NB4 (cell line): ENCODE measurements at regions not wholly inside any gene's neighbourhood (a gene's known extent, or its start where the extent isn't known, plus 50 kb on each side); places are given as distances from the start of the nearest gene placed in this dataset.

ENCODE experiments used
- DNase-seq: peaks from one replicate; pipeline ENCODE4 v3.0.0; 2010; ENCODE audit warnings: low read depth
- H3K4me3 ChIP-seq: one replicate; pipeline ENCODE4 v1.5.1; 2011; ENCODE audit warnings: mild to moderate bottlenecking, low read depth, low read length, moderate library complexity
- MYC ChIP-seq: IDR thresholded peaks from 2 replicates; pipeline ENCODE4 v1.6.1; 2011; ENCODE audit warnings: low read depth, low read length
- POLR2A ChIP-seq: IDR thresholded peaks from 2 replicates; pipeline ENCODE4 v1.6.1; 2011; ENCODE audit warnings: mild to moderate bottlenecking; ENCODE audit not compliant: insufficient read length; ENCODE audit errors: extremely low read depth
- TF ChIP-seq, protein P1 (sequence below): IDR thresholded peaks from one replicate; pipeline ENCODE4 v1.5.1; 2012; ENCODE audit warnings: low read depth, low read length
- TF ChIP-seq, protein P2 (sequence below): IDR thresholded peaks from 2 replicates; pipeline ENCODE4 v1.6.1; 2011; ENCODE audit warnings: low read depth, low read length

GRCh38 chr3:23747841-23748240 lies 57.9 kb upstream of the UBE2E1 start:
- no peak for DNase-seq
- H3K4me3 ChIP-seq: no peak overlapping the region
- TF ChIP-seq POLR2A (no peak), MYC (no peak)
- TF ChIP-seq, protein P1, sequence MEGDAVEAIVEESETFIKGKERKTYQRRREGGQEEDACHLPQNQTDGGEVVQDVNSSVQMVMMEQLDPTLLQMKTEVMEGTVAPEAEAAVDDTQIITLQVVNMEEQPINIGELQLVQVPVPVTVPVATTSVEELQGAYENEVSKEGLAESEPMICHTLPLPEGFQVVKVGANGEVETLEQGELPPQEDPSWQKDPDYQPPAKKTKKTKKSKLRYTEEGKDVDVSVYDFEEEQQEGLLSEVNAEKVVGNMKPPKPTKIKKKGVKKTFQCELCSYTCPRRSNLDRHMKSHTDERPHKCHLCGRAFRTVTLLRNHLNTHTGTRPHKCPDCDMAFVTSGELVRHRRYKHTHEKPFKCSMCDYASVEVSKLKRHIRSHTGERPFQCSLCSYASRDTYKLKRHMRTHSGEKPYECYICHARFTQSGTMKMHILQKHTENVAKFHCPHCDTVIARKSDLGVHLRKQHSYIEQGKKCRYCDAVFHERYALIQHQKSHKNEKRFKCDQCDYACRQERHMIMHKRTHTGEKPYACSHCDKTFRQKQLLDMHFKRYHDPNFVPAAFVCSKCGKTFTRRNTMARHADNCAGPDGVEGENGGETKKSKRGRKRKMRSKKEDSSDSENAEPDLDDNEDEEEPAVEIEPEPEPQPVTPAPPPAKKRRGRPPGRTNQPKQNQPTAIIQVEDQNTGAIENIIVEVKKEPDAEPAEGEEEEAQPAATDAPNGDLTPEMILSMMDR: no peak
- TF ChIP-seq, protein P2, sequence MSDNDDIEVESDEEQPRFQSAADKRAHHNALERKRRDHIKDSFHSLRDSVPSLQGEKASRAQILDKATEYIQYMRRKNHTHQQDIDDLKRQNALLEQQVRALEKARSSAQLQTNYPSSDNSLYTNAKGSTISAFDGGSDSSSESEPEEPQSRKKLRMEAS: no peak

- peak; percentile 86 for DNase-seq
- H3K4me3 ChIP-seq: no peak overlapping the region
- TF ChIP-seq, protein P2: 0 out of 2 replicates have a peak, but pooled peaks have one; percentile 16
- TF ChIP-seq, protein P1: no peak
Measured at GRCh38 chr3:23748398-23749110, 57.2 kb upstream of the UBE2E1 start.

- peak; percentile 25 for DNase-seq
- no peak overlapping the region for H3K4me3 ChIP-seq
- TF ChIP-seq POLR2A: no peak
- TF ChIP-seq MYC: no peak
- TF ChIP-seq, protein P1: no peak
- TF ChIP-seq, protein P2: no peak
Measured at GRCh38 chr3:23749609-23750008, 56.1 kb upstream of the UBE2E1 start.

DNA sequence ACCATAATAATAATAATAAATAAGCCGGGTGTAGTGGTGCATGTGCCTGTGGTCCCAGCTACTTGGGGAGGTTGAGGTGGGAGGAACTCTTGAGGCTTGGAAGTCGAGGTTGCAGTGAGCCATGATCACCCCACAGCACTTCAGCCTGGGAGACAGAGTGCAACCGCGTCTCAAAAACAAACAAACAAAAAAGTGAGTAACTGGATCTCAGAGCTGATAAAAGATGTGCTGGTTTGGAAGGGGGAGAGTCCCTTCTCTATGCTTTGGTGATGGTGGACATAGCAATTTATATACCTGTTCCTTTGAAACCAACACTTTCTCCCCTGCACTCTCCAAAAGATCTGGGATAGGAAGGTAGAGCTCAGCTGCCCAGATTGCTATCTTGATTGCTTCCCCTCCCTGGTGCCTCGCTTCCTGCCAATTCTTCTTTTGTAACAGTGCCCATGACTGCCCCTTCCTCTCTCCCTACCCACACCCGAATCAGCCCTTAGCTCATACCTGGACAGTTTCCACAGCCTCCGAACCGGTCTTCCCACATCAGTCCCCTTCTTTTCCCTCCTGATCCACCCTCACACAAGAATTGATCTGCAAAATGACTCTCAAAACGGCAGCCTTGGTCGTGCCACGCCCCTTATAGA lies 55.1 kb upstream of the UBE2E1 start:
- DNase-seq: no peak

DNA sequence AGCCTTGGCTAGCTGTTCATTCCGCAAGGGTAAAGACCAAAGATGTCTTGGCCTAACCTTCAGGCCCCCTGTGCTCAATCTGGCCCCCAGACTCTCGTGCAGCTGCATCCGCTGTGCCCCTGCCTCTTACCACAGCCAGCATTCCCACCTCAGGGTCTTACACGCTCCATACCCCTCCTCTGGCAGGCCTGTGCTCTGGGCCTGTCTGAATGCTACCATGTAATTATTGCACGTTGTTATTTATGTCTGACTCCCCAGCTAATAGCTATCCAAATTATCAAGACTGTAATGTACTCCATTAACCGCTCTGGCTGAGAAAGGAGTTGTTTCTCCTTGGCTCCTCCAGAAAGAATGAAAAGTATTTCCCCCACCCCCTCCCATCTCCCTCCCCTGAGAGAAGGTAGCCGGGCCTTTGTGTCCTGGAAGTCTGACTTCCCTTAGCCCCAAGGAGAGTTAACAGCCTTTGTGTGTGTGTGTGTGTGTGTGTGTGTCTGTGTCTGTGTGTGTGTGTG lies 54.5 kb upstream of the UBE2E1 start:
- H3K4me3 ChIP-seq: no peak overlapping the region
- no peak for DNase-seq
- TF ChIP-seq, protein P2: no peak
- TF ChIP-seq MYC (no peak), POLR2A (no peak)
- TF ChIP-seq, protein P1: no peak

More for the DNA sequence above, 55.1 kb upstream of the UBE2E1 start:
- TF ChIP-seq, protein P1: no peak
- no peak for TF ChIP-seq MYC
- no peak for TF ChIP-seq POLR2A
- TF ChIP-seq, protein P2: no peak
- no peak overlapping the region for H3K4me3 ChIP-seq
